Gastrocnemius medialis (tissue), 4 donors: ENCODE measurements at regions not wholly inside any gene's neighbourhood (a gene's known extent, or its start where the extent isn't known, plus 50 kb on each side); places are given as distances from the start of the nearest gene placed in this dataset.
"Not testable (repeated sequence)": the region's sequence is repeated elsewhere in the genome, so short reads cannot be mapped to it uniquely, and the experiment has no call there.

Experiments
- ATAC-seq, 2 donors: fragments of 150-250 bp; one replicate each; pipeline ENCODE4 v1.9.1; 2016
- DNase-seq, 2 donors: peaks; one replicate each; pipeline ENCODE4 v3.0.0-alpha.2; 2019
- H3K27ac ChIP-seq, 4 donors: fragments of 200-600 bp; sonication (generic); 1 replicate in 1 of 4; 2 replicates in 3 of 4; pipeline ENCODE4 v1.5.1; 2016 to 2018; ENCODE audit warnings: mild to moderate bottlenecking in 2 of 4, moderate library complexity in 1 of 4
- H3K27me3 ChIP-seq, 3 donors: fragments of 200-600 bp; sonication (generic) in 2 of 3; 1 replicate in 1 of 3; 2 replicates in 2 of 3; pipeline versions ENCODE4 v1.5.1 to v1.6.0; 2016 to 2019; ENCODE audit warnings: mild to moderate bottlenecking in 1 of 3, moderate library complexity in 1 of 3
- H3K36me3 ChIP-seq, 2 donors: fragments of 200-600 bp; sonication (generic) in 1 of 2; one replicate each; pipeline ENCODE4 v1.5.1; 2017 to 2018
- H3K4me1 ChIP-seq, 2 donors: fragments of 200-600 bp; sonication (generic) in 1 of 2; one replicate each; pipeline ENCODE4 v1.5.1; 2016 to 2017; ENCODE audit warnings: mild to moderate bottlenecking in 2 of 2
- H3K4me3 ChIP-seq, 4 donors: fragments of 200-600 bp; sonication (generic) in 3 of 4; 1 replicate in 1 of 4; 2 replicates in 3 of 4; pipeline ENCODE4 v1.5.1; 2016 to 2019; ENCODE audit warnings: mild to moderate bottlenecking in 2 of 4
- H3K9me3 ChIP-seq, 3 donors: fragments of 200-600 bp; sonication (generic) in 2 of 3; 1 replicate in 1 of 3; 2 replicates in 2 of 3; pipeline ENCODE4 v1.5.1; 2016 to 2019
- CTCF ChIP-seq, 5 experiments: fragments of 450-650 bp in 3 of 5; fragments of 200-600 bp in 2 of 5; sonication (generic) in 2 of 5; IDR thresholded peaks in 4 of 5; conservative IDR thresholded peaks in 1 of 5; 1 replicate in 4 of 5; 2 replicates in 1 of 5; pipeline ENCODE4 v1.5.1; 2016 to 2019; ENCODE audit warnings: antibody characterized with exemption in 5 of 5, mild to moderate bottlenecking in 3 of 5, moderate library complexity in 3 of 5
- POLR2A ChIP-seq, 2 donors: fragments of 450-650 bp; IDR thresholded peaks; one replicate each; pipeline ENCODE4 v1.6.1; 2017; ENCODE audit warnings: antibody characterized with exemption in 2 of 2, mild to moderate bottlenecking in 2 of 2, moderate library complexity in 2 of 2
- in situ Hi-C, 4 donors: fragments of 200-750 bp; cut with MboI; loops; one replicate each; pipeline versions ENCODE4 v1.15.0 to v1.8.0; 2017; ENCODE audit warnings: low sequenced_read_pairs in 4 of 4
- intact Hi-C: fragments of 100-400 bp; cut with DNase I; formaldehyde crosslinking; loops from one replicate; pipeline ENCODE4 v1.15.1; 2023; ENCODE audit warnings: low total_unique reads

DNA sequence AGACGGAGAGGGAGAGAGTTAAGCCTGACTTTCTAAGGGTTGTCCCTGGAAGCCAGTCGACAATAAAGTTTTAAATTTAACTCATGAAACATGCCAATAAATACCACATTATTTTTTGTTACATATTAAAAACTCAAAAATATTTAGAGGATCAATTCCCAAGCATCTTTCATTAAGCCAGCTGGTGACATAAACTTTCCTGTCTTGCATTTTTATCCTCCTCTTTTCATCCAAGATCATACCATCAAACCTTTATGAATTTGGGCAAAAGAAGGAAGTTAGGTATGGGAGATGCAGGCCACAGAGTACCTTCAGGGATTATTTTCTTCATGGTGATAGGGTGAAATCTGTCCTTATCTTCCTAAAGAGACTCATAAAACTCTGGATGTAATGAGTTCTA is 178.3 kb upstream of the FBXL17 start:
- Histone ChIP-seq H3K36me3 (no peaks in the 10 kb centered on the region), H3K27ac (no peak overlapping the region), H3K27me3 (no peaks in the 10 kb centered on the region), H3K9me3 (no peaks in the 10 kb centered on the region), H3K4me1 (no peaks in the 10 kb centered on the region), H3K4me3 (no peak overlapping the region)
- in situ Hi-C loops, result no loop called here
- intact Hi-C loops, result no loop called here
- TF ChIP-seq CTCF (IDR thresholded peaks at IDR 0.05 in 4 of 5, conservative IDR thresholded peaks at IDR 0.05 in 1 of 5) (no peak), POLR2A (IDR thresholded peaks at IDR 0.05) (no peak)
- ATAC-seq, result no peak
- DNase-seq, result no peak

DNA sequence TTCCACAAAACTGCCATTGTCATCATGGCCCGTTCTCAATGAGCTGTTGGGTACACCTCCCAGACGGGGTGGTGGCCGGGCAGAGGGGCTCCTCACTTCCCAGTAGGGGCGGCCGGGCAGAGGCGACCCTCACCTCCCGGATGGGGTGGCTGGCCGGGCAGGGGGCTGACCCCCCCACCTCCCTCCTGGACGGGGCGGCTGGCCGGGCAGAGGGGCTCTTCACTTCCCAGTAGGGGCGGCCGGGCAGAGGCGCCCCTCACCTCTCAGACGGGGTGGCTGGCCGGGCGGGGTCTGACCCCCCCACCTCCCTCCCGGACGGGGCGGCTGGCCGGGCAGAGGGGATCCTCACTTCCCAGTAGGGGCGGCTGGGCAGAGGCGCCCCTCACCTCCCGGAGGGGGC is 176.9 kb upstream of the FBXL17 start:
- H3K4me1 ChIP-seq, in situ Hi-C loops, H3K9me3 ChIP-seq, H3K4me3 ChIP-seq, ATAC-seq, intact Hi-C loops, H3K27ac ChIP-seq, H3K36me3 ChIP-seq, DNase-seq, H3K27me3 ChIP-seq: not testable (repeated sequence)

DNA sequence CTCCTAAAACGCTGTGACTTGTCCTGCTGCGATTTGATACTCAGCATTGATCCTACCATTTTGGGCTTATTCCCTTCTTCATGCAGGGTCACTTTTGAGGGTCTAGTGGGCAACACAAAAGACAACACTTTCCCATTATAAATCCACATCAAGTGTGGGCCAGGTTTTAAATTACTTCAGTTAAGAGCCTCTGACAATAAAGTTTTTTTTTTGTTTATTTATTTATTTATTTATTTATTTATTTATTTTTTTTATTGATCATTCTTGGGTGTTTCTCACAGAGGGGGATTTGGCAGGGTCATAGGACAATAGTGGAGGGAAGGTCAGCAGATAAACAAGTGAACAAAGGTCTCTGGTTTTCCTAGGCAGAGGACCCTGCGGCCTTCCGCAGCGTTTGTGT is 176.2 kb upstream of the FBXL17 start:
- intact Hi-C loops, result not testable (repeated sequence)

DNA sequence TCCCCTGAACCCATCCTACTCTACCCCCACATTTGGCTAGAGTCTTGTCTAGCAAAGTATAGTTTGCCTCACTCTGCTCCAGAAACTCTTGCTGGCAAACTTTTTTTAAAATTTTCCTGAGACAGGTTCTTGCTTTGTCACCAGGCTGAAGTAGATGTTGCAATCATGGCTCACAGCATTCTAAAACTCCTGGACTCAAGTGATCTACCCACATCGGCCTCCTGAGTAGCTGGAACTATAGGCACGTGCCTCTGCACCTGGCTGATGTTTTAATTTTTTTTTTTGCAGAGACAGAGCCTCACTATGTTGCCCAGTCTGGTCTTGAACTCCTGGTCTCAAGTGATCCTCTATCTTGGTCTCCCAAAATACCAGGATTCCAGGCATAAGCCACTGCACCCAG is 175.8 kb upstream of the FBXL17 start:
- in situ Hi-C loops, result no loop called here
- Histone ChIP-seq H3K4me1 (no peaks in the 10 kb centered on the region), H3K27ac (no peak overlapping the region), H3K36me3 (no peaks in the 10 kb centered on the region), H3K9me3 (no peaks in the 10 kb centered on the region), H3K4me3 (no peak overlapping the region), H3K27me3 (no peaks in the 10 kb centered on the region)
- no peak for DNase-seq
- no peak for ATAC-seq
- no peak for TF ChIP-seq POLR2A (IDR thresholded peaks at IDR 0.05)
- TF ChIP-seq CTCF (IDR thresholded peaks at IDR 0.05 in 4 of 5, conservative IDR thresholded peaks at IDR 0.05 in 1 of 5), result no peak
- intact Hi-C loops, result no loop called here

More for the DNA sequence above, 176.2 kb upstream of the FBXL17 start:
- in situ Hi-C loops, DNase-seq, H3K9me3 ChIP-seq, H3K36me3 ChIP-seq, H3K27ac ChIP-seq, H3K4me3 ChIP-seq, H3K27me3 ChIP-seq, ATAC-seq, H3K4me1 ChIP-seq: not testable (repeated sequence)

DNA sequence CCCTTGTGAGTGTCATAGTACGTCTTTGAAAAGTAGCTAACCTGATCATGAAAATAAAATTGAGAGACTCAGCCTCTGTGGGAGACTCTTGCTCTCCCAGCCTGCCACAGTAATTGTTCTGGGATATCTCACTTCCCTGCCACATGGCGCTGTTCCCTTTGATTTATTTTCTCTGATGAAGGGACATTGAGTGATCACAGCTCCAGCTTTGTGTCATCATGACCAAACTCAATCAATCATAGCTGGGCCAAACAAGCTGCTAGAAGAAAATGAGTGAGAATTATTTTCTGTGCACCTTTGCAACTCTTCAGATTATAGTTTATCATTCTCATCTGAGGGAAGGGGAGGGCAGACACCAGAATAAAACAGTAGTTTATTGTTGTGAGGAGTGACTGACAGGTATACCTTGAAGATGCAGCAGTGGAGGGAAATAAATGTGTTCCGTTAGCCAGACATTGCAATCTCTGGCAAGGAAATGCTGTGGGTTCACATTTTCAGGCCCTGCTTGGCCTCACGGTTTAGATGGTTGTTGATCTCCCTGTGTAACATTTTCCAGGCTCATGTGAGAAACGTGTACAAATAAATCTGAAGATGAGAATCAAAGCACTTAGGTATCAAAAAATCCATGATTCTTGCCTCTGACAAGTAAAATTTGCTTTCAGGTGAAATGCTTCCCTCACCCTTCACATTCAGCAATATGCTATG is 174.7 kb upstream of the FBXL17 start:
- TF ChIP-seq POLR2A (IDR thresholded peaks at IDR 0.05) (no peak), CTCF (IDR thresholded peaks at IDR 0.05 in 4 of 5, conservative IDR thresholded peaks at IDR 0.05 in 1 of 5) (no peak)
- Histone ChIP-seq H3K36me3 (no peaks in the 10 kb centered on the region), H3K4me3 (no peak overlapping the region), H3K27me3 (no peaks in the 10 kb centered on the region), H3K27ac (no peak overlapping the region), H3K4me1 (no peaks in the 10 kb centered on the region), H3K9me3 (no peaks in the 10 kb centered on the region)
- intact Hi-C loops, result no loop called here
- ATAC-seq (no peak), DNase-seq (no peak)
- in situ Hi-C loops, result no loop called here
